H7 (cell line): ENCODE measurements at regions not wholly inside any gene's neighbourhood (a gene's known extent, or its start where the extent isn't known, plus 50 kb on each side); places are given as distances from the start of the nearest gene placed in this dataset.
"Not testable (repeated sequence)": the region's sequence is repeated elsewhere in the genome, so short reads cannot be mapped to it uniquely, and the experiment has no call there.

Source experiments
- DNase-seq: peaks from one replicate; pipeline ENCODE4 v3.0.0; 2012
- H3K27me3 ChIP-seq: 2 replicates; pipeline ENCODE4 v1.6.0; 2011; ENCODE audit warnings: mild to moderate bottlenecking, low read length; ENCODE audit not compliant: control insufficient read depth, insufficient read depth
- H3K36me3 ChIP-seq: replicated peaks from 2 replicates; pipeline ENCODE4 v1.5.1; 2011; ENCODE audit warnings: low read length; ENCODE audit not compliant: control insufficient read depth, insufficient read depth
- H3K4me3 ChIP-seq: 2 replicates; pipeline ENCODE4 v1.5.1; 2011; ENCODE audit warnings: low read depth, mild to moderate bottlenecking, control low read depth, low read length, moderate library complexity; ENCODE audit not compliant: insufficient read depth

DNA sequence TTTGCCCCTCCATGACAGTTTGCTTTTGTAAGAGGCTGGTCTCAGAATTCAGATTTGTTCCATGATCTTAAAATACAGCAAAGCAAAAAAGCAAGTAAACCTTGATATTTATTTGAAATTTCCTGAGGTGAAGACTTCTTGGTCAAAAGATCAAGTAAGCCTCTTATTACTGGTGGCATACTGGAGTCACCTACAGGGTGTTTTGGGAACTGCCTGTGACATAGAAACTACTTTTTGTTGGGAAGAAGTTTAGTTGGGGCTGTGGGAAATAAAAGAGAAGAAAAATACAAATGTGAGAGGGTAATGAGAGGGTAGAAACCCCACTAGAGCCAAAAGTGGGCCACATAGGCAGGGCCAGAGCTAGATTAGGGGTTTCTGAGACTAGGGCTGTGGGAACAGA is 217.9 kb downstream of the OTUD1 start:
- Histone ChIP-seq H3K27me3 (no peaks in the 10 kb centered on the region), H3K4me3 (no peak overlapping the region), H3K36me3 (no peaks in the 10 kb centered on the region)
- DNase-seq, result peak; percentile 21

DNA sequence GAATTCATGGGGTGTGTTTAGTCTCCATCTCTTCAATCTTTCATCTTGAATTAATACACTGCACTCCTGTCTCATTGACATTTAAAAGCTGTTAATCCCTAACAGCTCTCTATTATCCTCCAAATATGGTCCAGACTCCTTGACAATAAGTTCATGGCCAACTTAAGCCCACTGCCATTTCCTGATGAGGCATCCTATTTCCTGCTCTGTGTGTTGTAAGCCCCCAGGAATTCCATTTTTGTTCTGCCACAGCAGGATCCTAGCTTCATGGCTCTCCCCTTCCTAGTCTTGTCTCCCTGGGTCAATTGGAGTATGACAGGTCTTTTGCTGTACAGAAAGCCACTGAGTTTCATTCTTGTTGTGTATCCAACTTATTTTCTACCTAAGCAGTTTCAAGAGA is 218.8 kb downstream of the OTUD1 start:
- no peaks in the 10 kb centered on the region for H3K36me3 ChIP-seq
- no peak for DNase-seq
- H3K27me3 ChIP-seq, result no peaks in the 10 kb centered on the region
- no peak overlapping the region for H3K4me3 ChIP-seq

DNA sequence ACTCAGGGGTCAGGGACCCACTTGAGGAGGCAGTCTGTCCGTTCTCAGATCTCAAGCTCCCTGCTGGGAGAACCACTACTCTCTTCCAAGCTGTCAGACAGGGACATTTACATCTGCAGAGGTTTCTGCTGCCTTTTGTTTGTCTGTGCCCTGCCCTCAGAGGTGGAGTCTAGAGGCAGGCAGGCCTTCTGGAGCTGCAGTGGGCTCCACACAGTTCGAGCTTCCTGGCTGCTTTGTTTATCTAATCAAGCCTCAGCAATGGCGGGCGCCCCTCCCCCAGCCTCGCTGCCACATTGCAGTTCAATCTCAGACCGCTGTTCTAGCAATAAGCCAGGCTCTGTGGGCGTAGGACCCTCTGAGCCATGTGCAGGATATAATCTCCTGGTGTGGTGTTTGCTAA is 233.0 kb downstream of the OTUD1 start:
- not testable (repeated sequence) for H3K27me3 ChIP-seq, H3K36me3 ChIP-seq, H3K4me3 ChIP-seq, DNase-seq

DNA sequence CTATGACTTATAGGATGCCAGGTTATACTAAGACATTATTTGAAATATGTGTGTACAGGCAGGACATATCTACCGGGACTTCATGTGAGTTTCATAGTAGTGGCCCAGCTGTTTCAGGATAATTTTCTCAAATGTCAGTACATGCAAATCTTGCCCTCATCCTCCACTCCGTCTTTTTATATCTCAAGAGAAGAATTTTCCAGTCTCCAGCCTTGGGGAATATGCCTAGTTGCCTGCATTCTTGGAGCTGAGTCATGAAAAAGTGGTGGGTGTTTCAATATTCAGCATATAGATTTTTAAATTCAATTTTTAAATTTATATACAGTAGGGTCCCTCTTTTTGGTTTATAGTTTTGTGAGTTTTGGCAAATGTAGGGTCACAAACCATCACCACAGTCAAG is 236.7 kb downstream of the OTUD1 start:
- H3K36me3 ChIP-seq, result no peaks in the 10 kb centered on the region
- no peak for DNase-seq
- no peaks in the 10 kb centered on the region for H3K27me3 ChIP-seq
- H3K4me3 ChIP-seq, result no peak overlapping the region

DNA sequence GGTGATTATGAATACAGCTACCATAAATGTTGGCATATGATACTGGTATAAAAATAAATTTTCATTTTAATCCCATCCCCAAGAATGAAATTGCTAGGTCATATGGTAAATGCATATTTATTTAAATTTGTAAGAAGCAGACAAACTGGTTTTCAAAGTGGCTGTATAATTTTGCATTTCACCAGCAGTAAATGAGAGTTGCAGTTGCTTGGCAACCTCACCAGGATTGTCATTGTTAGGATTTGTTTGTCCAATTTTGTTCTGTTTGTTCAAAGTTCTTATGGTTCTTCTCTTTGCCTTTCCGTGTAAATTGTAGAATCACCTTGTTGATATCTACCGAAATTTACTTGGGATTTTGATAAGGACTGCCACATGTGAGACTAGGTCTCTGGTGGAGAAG is 237.4 kb downstream of the OTUD1 start:
- no peaks in the 10 kb centered on the region for H3K36me3 ChIP-seq
- H3K27me3 ChIP-seq, result no peaks in the 10 kb centered on the region
- no peak for DNase-seq
- H3K4me3 ChIP-seq, result no peak overlapping the region

DNA sequence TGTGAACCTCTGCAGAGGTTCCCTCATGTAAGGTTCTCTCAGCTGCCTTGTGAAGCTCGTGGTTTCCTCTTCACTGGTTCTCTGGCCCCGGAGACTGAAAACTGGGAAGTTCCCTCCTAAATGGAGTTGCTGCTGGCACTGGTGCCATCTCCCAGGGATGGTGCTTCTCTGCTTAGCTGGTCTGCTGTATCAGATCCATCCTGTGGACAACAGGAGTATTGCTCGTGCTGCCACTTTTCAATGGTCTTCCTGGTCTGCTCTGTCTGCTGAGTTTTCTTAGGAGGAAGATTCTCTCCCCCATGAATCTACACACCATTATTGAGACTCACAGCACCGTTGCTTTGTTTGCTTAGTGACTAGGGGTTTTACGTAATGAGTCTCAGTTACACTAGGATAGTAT is 247.8 kb downstream of the OTUD1 start:
- DNase-seq, result no peak
- H3K36me3 ChIP-seq, result no peaks in the 10 kb centered on the region
- no peak overlapping the region for H3K4me3 ChIP-seq
- H3K27me3 ChIP-seq, result no peaks in the 10 kb centered on the region; the same call in 1 of the 2 replicates

DNA sequence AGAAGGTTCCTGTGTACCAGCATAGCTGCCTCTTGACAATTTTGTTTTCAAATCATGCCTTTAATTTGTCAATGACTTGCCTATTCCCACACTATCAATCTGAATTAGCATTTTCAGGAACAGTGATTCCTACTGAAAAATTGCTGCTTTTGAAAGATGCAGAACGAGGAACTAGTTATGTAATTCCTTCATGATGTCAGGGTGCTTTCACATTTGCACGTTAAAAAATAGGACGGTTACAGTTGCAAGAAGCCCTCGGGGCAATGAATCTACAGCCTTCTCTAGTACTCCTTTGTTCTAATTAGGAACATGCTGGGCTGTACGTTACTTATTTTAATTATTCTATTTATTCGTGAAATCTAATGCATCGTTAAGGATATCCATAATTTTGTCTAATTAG is 253.9 kb downstream of the OTUD1 start:
- Histone ChIP-seq H3K36me3 (no peaks in the 10 kb centered on the region), H3K4me3 (no peak overlapping the region), H3K27me3 (peaks cover 56% of the 10 kb centered on the region)
- no peak for DNase-seq

DNA sequence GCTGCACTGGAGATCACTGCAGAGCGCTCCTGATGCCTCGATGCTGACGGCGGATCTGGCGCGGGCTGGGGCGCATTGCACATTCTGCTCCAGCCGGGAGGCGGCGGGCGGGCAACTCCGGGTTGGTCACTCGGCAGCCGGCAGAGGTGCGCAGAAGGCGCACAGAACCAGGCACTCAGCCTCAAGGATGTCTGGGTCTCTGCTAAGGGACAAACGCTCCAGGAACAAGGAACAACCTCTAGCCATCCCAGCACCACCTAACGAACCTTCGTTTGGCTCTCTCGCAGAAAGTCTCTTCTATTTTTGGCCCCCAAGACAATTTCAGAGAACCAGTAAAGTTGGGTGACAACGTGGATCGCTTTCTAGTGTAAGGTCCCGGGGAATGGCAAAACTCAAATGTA is 254.6 kb downstream of the OTUD1 start:
- Histone ChIP-seq H3K4me3 (peak overlapping the region; percentile 61; the same call in 1 of the 2 replicates), H3K27me3 (peaks cover 56% of the 10 kb centered on the region), H3K36me3 (no peaks in the 10 kb centered on the region)
- peak; percentile 77 for DNase-seq

DNA sequence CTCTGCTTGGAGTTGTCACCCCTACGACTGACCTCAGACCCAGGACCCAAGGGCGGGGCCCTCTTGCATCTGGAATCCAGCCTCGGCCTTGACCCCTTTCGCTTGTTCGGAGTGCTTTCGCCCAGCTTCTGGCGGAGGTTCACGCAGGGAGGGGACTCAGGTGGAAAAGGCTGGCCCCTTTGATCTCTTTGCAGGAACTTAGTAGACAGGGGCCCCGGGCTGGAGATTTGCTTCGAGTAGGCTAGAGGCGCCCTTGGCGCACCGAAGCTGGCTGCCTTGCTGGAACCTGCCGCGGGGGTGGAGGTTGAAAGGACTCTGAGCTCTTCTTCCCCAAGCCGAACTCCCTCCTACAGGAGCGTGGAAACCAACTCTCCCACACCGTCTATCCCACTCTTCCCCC is 255.1 kb downstream of the OTUD1 start:
- no peaks in the 10 kb centered on the region for H3K36me3 ChIP-seq

DNA sequence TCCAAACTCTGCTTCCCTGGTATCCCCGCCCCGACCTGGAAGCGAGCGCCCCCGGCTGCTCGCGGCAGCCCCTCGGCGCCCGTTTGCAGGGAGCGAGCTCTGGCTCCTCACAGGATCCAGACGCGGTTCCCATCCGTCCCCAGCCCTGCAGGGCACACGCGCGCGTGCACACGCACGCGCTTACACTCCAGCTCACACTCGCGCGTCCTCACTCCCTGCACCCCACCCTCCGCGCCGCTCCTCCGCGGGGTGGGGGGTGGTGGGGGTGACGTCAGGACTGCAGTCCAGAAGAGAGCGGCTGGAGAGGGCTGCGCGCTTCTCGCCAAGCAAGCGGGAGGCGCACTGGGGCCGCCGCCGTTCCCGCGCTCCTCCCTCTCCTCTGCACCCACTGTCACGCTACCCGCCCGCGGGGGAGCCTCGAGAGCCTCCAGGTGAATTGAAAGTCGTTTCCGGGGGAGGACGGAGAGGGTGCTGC is 255.6 kb downstream of the OTUD1 start:
- Histone ChIP-seq H3K27me3 (peaks cover 59% of the 10 kb centered on the region), H3K4me3 (peak overlapping the region; percentile 61), H3K36me3 (no peaks in the 10 kb centered on the region)
- peak; percentile 79 for DNase-seq

More for the DNA sequence above, 255.1 kb downstream of the OTUD1 start:
- Histone ChIP-seq H3K27me3 (peaks cover 58% of the 10 kb centered on the region), H3K4me3 (peak overlapping the region; percentile 61)
- DNase-seq, result peak; percentile 56

DNA sequence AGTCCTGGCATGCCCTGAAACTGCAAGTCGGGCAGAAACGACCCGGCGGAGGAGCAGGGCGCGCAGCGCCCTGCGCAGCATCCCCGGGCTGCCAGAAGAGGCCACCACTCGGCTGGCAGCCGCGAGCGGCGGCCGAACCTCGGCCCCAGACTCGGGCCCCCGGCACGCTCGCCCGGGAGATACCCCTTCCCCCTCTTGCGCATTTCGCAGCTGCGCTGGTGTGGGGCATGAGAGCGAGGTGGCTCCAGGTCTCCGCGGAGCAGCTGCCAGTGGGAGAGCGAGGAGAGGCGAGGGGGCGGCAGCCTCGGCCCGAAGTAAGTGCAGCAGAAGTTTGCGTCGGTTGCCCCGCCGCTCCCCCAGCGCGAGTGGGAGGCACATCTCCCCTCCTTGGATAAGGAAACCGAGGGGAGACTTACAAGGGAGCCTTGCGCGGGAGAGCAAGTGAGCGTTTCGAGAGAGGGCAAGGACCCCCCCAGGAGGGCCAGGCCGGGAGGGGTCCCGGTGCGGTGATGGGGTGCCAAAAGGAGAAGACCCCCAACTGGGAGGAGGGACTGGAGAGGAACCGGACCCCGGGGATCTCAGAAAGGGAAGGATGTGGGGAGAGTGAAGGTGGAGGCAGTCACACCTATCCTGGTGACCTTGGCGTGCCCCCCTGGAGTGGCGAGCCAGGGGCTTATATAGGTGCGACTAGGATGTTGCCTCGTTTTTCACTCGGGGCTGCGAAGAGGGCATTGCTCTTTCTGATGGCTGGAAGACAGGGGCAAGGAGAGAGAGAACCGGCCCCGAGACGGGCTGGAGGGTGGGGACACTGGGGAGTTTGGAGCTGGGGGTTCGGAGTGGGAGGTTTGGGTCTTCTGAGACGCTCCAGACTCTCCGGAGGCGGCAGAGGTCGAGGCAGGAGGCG is 256.3 kb downstream of the OTUD1 start:
- peak overlapping the region; percentile 61 for H3K4me3 ChIP-seq
- no peaks in the 10 kb centered on the region for H3K36me3 ChIP-seq
- peak; percentile 80 for DNase-seq
- peaks cover 59% of the 10 kb centered on the region for H3K27me3 ChIP-seq

DNA sequence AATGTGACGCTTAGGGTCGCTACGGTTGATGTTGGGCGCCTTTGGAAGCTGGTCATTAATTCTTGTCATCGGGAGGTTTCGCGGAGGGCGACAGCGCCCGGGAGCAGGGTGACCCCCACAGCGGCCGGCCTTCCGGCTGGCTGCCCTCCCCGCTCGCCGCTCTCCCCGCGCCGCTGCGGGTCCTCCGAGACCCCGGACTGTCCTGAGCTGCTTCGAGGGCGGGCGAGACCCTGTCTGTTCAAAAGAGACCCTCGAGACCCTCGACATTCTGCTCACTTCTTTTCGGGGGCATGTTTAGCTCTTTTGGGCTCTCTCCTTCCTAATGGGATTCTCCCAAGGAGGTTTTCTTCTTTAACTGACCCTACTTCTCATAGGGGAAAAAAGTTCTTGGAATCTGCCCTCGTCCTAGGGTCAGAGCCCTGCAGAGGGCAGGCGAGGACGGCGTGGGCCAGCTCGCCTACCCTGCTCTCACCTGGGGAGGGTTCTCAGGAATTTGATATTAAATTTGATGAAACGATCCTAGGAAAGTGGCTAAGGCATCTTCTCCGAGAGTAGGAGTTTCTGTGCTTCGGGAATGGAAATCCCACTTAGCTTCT is 257.0 kb downstream of the OTUD1 start:
- H3K36me3 ChIP-seq, result no peaks in the 10 kb centered on the region
- peak overlapping the region; percentile 61; the same call in 1 of the 2 replicates for H3K4me3 ChIP-seq
- peak; percentile 56 for DNase-seq
- H3K27me3 ChIP-seq, result peaks cover 59% of the 10 kb centered on the region

DNA sequence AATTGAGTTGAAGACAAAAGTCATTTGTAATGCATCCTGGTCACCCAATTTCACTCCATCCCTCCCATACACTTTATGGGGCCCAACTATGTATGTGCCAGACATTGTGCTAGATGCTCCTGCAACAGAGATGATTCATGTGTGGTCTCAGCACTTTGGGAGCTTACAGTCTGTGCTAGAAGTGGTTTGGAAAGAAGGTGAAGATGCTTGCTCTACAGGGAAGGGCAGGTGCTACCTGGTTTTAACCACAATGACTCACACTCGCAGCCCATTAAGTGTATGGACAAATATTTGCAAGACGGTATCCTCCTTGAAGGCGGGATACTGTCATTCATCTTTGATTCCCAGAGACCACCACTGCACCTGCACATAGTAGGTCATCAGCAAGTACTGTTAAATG is 257.6 kb downstream of the OTUD1 start:
- no peak for DNase-seq
- peaks cover 59% of the 10 kb centered on the region for H3K27me3 ChIP-seq
- H3K36me3 ChIP-seq, result no peaks in the 10 kb centered on the region
- no peak overlapping the region for H3K4me3 ChIP-seq

DNA sequence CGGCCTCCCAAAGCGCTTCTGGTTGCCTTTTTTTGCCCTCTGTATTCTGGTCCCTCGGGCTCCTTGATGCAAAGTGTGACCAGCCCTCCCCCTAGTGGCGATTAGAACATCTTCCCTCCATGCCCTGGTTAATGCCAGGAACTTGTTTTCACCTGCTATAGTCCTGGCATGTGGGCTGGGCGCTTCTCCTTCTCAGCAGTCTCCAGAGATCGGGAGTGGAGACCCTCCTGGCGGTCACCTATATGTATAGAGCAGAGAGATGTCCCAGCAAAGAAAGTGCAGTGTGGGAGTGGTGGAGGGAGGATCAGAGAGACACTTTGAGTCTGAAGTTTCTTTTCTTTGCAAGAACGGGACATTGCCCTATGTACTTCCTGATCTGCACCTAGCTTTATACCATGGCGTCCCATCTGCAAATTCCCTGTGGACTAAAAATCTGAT is 264.1 kb downstream of the OTUD1 start:
- H3K36me3 ChIP-seq, result no peaks in the 10 kb centered on the region
- H3K4me3 ChIP-seq, result no peak overlapping the region
- peaks cover 5% of the 10 kb centered on the region; the same call in 1 of the 2 replicates for H3K27me3 ChIP-seq
- peak; percentile 63 for DNase-seq

DNA sequence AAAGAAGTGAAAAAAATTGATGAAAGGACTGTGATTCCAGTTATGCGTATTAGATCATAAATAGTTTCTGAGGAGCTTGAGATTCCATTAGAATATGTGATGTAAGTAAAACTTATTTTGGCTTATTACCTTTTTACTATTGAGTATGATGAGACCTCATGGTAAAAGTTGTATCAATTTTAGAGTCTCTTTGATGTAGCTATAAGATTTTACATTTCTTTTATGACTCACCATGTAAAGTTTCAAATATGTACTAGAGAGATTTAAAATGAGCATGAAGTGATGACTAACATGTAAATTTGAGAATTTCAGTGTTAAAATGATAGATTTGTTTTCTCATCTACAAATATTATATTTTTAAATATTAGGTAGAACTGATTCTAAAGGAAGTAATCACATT is 276.5 kb downstream of the OTUD1 start:
- no peak for DNase-seq
- no peaks in the 10 kb centered on the region for H3K36me3 ChIP-seq
- no peaks in the 10 kb centered on the region for H3K27me3 ChIP-seq
- H3K4me3 ChIP-seq, result no peak overlapping the region
